ENCODE measurements at regions not wholly inside any gene's neighbourhood (a gene's known extent, or its start where the extent isn't known, plus 50 kb on each side); places are given as distances from the start of the nearest gene placed in this dataset.

GRCh38 chr14:103189481-103190470 is 66.5 kb downstream of the TNFAIP2 start:
- no peak for TF ChIP-seq ZNF426 (tag by site-specific recombination; IDR thresholded peaks at IDR 0.05)
- TF ChIP-seq CTCF (tag by site-specific recombination; IDR thresholded peaks at IDR 0.05) = no peak
- no peak for TF ChIP-seq ZNF114 (tag by site-specific recombination; IDR thresholded peaks at IDR 0.05)

Measured in HEK293 (cell line).